H1 (cell line): ENCODE measurements at regions not wholly inside any gene's neighbourhood (a gene's known extent, or its start where the extent isn't known, plus 50 kb on each side); places are given as distances from the start of the nearest gene placed in this dataset.

Experiments
- HDAC6 ChIP-seq: IDR thresholded peaks from one replicate; pipeline ENCODE4 v1.7.1; 2012; ENCODE audit warnings: low read depth, mild to moderate bottlenecking, inconsistent platforms, low read length, moderate library complexity
- KDM1A ChIP-seq: fragments of 200-600, 300-600 bp; sonication (generic); IDR thresholded peaks from 2 replicates; pipeline ENCODE4 v1.7.1; 2016; ENCODE audit warnings: mild to moderate bottlenecking, low read length, borderline replicate concordance
- SUZ12 ChIP-seq: fragments of 200-600 bp; sonication (generic); IDR thresholded peaks from 2 replicates; pipeline ENCODE4 v1.6.1; 2012; ENCODE audit warnings: mild to moderate bottlenecking, inconsistent platforms, low read length, moderate library complexity, mixed read lengths

DNA sequence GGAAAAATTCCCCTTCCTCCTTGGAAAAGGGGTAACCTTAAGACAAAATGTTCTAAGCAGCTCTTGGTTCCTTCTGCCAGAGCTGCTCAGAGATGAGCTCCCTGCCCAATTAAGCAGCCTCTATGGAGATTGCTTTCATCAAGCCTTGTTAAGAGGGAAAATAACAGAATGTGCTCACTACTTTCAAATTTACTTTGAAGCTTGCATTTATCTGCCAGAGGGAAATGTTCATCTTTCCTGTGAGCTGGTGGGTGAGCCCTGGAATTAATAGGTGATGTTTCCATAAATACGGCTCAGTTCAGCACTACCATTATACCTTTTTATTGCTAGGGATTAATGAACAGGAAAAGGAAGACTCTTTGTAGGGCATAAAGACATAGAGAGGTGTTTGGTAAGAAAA lies 549.0 kb downstream of the REEP3 start (continued):
- TF ChIP-seq SUZ12 (no peak), HDAC6 (no peak), KDM1A (no peak)
